Spleen (tissue), 11 donors: ENCODE measurements at regions not wholly inside any gene's neighbourhood (a gene's known extent, or its start where the extent isn't known, plus 50 kb on each side); places are given as distances from the start of the nearest gene placed in this dataset.

ENCODE experiments used
- DNase-seq: peaks from one replicate; pipeline ENCODE4 v3.0.0-alpha.2; 2020
- H3K27ac ChIP-seq, 8 donors: fragments of 200-600 bp; sonication (generic) in 7 of 8; 1 replicate in 4 of 8; 2 replicates in 4 of 8; pipeline versions ENCODE4 v1.5.0 to v1.8.0; 2016 to 2021; ENCODE audit warnings: inconsistent platforms in 4 of 8, mild to moderate bottlenecking in 4 of 8, moderate library complexity in 1 of 8
- H3K27me3 ChIP-seq, 7 donors: fragments of 200-600 bp; sonication (generic) in 6 of 7; replicated peaks in 1 of 7; 1 replicate in 4 of 7; 2 replicates in 3 of 7; pipeline versions ENCODE4 v1.5.0 to v1.8.0; 2016 to 2021; ENCODE audit warnings: inconsistent platforms in 3 of 7, mild to moderate bottlenecking in 1 of 7
- H3K36me3 ChIP-seq, 6 donors: fragments of 200-600 bp; sonication (generic) in 5 of 6; 1 replicate in 4 of 6; 2 replicates in 2 of 6; pipeline versions ENCODE4 v1.5.0 to v1.8.0; 2016 to 2021; ENCODE audit warnings: inconsistent platforms in 2 of 6
- H3K4me1 ChIP-seq, 6 donors: fragments of 200-600 bp; sonication (generic) in 5 of 6; 1 replicate in 3 of 6; 2 replicates in 3 of 6; pipeline versions ENCODE4 v1.5.0 to v1.8.0; 2016 to 2021; ENCODE audit warnings: inconsistent platforms in 3 of 6
- H3K4me3 ChIP-seq, 8 donors: fragments of 200-600 bp; sonication (generic) in 7 of 8; 1 replicate in 4 of 8; 2 replicates in 4 of 8; pipeline versions ENCODE4 v1.5.0 to v1.8.0; 2016 to 2021; ENCODE audit warnings: inconsistent platforms in 4 of 8, mild to moderate bottlenecking in 4 of 8, moderate library complexity in 2 of 8
- H3K9me3 ChIP-seq, 8 donors: fragments of 200-600 bp; sonication (generic) in 7 of 8; 1 replicate in 4 of 8; 2 replicates in 4 of 8; pipeline versions ENCODE4 v1.5.0 to v1.8.0; 2016 to 2021; ENCODE audit warnings: inconsistent platforms in 4 of 8
- POLR2A ChIP-seq, 3 donors: fragments of 450-650 bp; IDR thresholded peaks; one replicate each; pipeline ENCODE4 v1.5.1; 2017; ENCODE audit warnings: antibody characterized with exemption in 3 of 3, mild to moderate bottlenecking in 1 of 3
- POLR2AphosphoS5 ChIP-seq, 3 donors: sonication (generic); formaldehyde crosslinking; IDR thresholded peaks; one replicate each; pipeline ENCODE4 v1.5.1; 2017; ENCODE audit warnings: antibody characterized with exemption in 3 of 3
- WGBS, 5 donors: extraction: QIAGEN DNeasy Blood & Tissue Kit in 3 of 5; methylation state at CpG; one replicate each; pipeline versions ENCODE4 v1.1.5 to v1.1.7; 2013 to 2018; 5-methylcytosine and 5-hydroxymethylcytosine counted together
- intact Hi-C: fragments of 100-400 bp; cut with DNase I; formaldehyde crosslinking; loops from one replicate; pipeline ENCODE4 v1.15.0; 2023; ENCODE audit warnings: low total_unique reads
- TF ChIP-seq, protein P1 (sequence below), 11 experiments: fragments of 200-600 bp in 7 of 11; fragments of 450-650 bp in 4 of 11; sonication (generic) in 4 of 11; IDR thresholded peaks in 8 of 11; conservative IDR thresholded peaks in 3 of 11; 1 replicate in 7 of 11; 2 replicates in 4 of 11; pipeline versions ENCODE4 v1.4.0 to v1.8.0; 2016 to 2021; ENCODE audit warnings: antibody characterized with exemption in 11 of 11, inconsistent platforms in 4 of 11, mild to moderate bottlenecking in 1 of 11
- donor health status: healthy with polysubstance abuse.
- donor health status: DM: no; HTN: no; CAD: no; lungs with moderate emphysema.
- donor health status: DM: no; HTN: no; CAD: no.
- donor health status: Bipolar disorder and iron deficiency.
- donor health status: healthy.
- donor health status: DM: no; HTN: no; CAD: no.
- donor health status: DM: yes; HTN: yes; CAD: no.

DNA sequence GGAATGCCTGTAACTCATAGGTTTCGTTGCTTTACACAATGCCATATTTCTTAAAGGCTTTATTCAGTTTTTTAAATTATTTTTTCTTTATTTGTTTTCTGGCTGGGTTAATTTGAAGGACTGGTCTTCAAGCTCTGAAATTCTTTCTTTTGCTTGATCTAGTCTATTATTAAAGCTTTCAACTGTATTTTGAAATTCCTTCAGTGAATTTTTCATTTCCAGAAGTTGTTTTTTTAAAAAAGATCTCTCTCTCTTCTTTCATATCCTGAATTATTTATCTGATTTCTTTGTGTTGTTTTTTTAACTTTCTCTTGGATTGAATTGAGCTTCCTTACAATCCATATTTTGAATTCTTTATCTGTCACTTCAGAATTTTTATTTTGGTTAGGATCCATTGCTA, 239.9 kb upstream of the CTAGE1 start:
- 55 to 67% (median 62%) methylated on average over 1 of the region's 1 CpG for WGBS, 5 donors

DNA sequence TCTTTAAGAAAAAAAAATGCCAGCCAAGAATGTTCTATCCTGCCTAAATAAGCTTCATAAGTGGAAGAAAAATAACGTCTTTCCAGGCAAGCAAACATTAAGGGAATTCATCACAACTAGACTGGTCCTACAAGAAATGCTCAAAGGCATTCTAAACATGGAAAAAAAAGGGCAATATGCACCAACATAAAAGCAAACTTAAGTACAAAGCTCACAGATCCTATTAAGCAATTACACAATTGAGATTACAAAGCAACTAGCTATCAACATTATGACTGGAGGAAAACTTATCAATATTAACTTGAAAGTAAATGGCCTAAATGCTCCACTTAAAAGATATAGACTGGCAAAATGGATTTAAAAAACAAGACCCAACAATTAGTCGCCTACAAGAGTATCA, 240.6 kb upstream of the CTAGE1 start:
- Histone ChIP-seq H3K27me3 (peaks cover 0 to 7% (median 0%) of the 10 kb centered on the region in 7 donors), H3K4me1 (no peaks in the 10 kb centered on the region), H3K4me3 (no peak overlapping the region), H3K36me3 (no peaks in the 10 kb centered on the region), H3K27ac (no peak overlapping the region), H3K9me3 (peaks cover 5 to 67% (median 52%) of the 10 kb centered on the region in 8 donors)
- WGBS, 5 donors = 64 to 85% (median 73%) methylated on average over 2 of the region's 2 CpGs
- intact Hi-C loops = no loop called here
- no peak for DNase-seq
- TF ChIP-seq POLR2A (IDR thresholded peaks at IDR 0.05) (no peak), POLR2AphosphoS5 (IDR thresholded peaks at IDR 0.05) (no peak)
- TF ChIP-seq, protein P1, sequence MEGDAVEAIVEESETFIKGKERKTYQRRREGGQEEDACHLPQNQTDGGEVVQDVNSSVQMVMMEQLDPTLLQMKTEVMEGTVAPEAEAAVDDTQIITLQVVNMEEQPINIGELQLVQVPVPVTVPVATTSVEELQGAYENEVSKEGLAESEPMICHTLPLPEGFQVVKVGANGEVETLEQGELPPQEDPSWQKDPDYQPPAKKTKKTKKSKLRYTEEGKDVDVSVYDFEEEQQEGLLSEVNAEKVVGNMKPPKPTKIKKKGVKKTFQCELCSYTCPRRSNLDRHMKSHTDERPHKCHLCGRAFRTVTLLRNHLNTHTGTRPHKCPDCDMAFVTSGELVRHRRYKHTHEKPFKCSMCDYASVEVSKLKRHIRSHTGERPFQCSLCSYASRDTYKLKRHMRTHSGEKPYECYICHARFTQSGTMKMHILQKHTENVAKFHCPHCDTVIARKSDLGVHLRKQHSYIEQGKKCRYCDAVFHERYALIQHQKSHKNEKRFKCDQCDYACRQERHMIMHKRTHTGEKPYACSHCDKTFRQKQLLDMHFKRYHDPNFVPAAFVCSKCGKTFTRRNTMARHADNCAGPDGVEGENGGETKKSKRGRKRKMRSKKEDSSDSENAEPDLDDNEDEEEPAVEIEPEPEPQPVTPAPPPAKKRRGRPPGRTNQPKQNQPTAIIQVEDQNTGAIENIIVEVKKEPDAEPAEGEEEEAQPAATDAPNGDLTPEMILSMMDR (IDR thresholded peaks at IDR 0.05 in 8 of 11, conservative IDR thresholded peaks at IDR 0.05 in 3 of 11) = no peak

More for the DNA sequence above, 239.9 kb upstream of the CTAGE1 start:
- TF ChIP-seq POLR2AphosphoS5 (IDR thresholded peaks at IDR 0.05) (no peak), POLR2A (IDR thresholded peaks at IDR 0.05) (no peak)
- TF ChIP-seq, protein P1 (IDR thresholded peaks at IDR 0.05 in 8 of 11, conservative IDR thresholded peaks at IDR 0.05 in 3 of 11) = no peak
- H3K36me3 ChIP-seq = no peaks in the 10 kb centered on the region
- no peak overlapping the region for H3K4me3 ChIP-seq
- peaks cover 0 to 7% (median 0%) of the 10 kb centered on the region in 7 donors for H3K27me3 ChIP-seq
- H3K4me1 ChIP-seq = no peaks in the 10 kb centered on the region
- H3K27ac ChIP-seq = no peak overlapping the region
- intact Hi-C loops = no loop called here
- DNase-seq = no peak
- H3K9me3 ChIP-seq = peaks cover 5 to 67% (median 50%) of the 10 kb centered on the region in 8 donors

DNA sequence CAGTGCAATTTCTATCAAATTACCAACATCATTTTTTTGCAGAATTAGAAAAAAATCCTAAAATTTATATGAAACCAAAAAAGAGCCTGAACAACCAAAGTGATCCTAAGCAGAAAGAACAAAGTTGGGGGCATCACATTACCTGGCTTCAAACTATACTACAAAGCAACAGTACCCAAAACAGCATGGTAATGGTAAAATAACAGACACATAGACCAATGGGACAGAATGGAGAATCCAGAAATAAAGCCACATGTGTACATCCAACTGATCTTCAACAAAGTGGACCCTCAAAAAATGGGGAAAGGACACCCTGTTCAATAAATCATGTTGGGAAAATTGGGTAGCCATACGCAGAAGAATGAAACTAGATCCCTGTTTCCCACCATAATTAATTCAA, 245.7 kb upstream of the CTAGE1 start:
- H3K4me3 ChIP-seq = no peak overlapping the region
- H3K4me1 ChIP-seq = no peaks in the 10 kb centered on the region
- WGBS, 5 donors = 91 to 100% (median 95%) methylated on average over 1 of the region's 1 CpG
- H3K9me3 ChIP-seq = peaks cover 0 to 50% (median 42%) of the 10 kb centered on the region in 8 donors
- no peak for DNase-seq
- H3K36me3 ChIP-seq = no peaks in the 10 kb centered on the region
- H3K27me3 ChIP-seq = no peaks in the 10 kb centered on the region
- TF ChIP-seq, protein P1 (IDR thresholded peaks at IDR 0.05 in 8 of 11, conservative IDR thresholded peaks at IDR 0.05 in 3 of 11) = no peak
- TF ChIP-seq POLR2A (IDR thresholded peaks at IDR 0.05) = no peak
- no peak for TF ChIP-seq POLR2AphosphoS5 (IDR thresholded peaks at IDR 0.05)
- intact Hi-C loops = no loop called here
- no peak overlapping the region for H3K27ac ChIP-seq

DNA sequence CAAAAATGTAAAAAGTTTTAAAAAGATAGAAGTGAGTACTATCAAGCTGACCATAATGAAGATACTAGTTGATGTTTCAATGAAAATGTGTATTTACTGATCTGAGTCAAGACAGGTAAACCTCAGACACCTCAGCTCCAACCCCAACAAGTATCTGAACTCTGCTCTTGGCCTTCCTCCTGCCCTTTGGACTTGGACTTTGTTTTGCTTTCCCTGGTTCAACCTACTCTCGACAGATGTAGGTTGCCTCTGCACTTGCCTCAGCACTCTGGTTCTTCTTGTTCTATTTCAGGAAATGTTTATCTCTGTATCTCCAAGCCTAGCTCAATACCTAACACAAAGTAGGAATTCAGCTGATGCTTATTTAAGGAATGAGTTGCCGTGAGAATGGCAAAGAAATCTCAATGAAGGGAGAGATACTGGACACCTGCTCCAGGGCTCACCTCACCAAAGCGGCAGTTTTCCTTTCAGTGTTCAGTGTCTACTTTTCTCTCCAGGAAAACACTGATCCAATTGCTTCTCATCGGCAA, 248.8 kb upstream of the CTAGE1 start:
- Histone ChIP-seq H3K4me3 (no peak overlapping the region), H3K4me1 (no peaks in the 10 kb centered on the region), H3K9me3 (peaks cover 0 to 34% (median 27%) of the 10 kb centered on the region in 8 donors), H3K27ac (no peak overlapping the region), H3K27me3 (no peaks in the 10 kb centered on the region), H3K36me3 (no peaks in the 10 kb centered on the region)
- 85 to 96% (median 91%) methylated on average over 4 of the region's 4 CpGs for WGBS, 5 donors
- no peak for DNase-seq
- intact Hi-C loops = no loop called here
- no peak for TF ChIP-seq POLR2AphosphoS5 (IDR thresholded peaks at IDR 0.05)
- TF ChIP-seq, protein P1 (IDR thresholded peaks at IDR 0.05 in 8 of 11, conservative IDR thresholded peaks at IDR 0.05 in 3 of 11) = no peak
- no peak for TF ChIP-seq POLR2A (IDR thresholded peaks at IDR 0.05)
